Aorta (tissue), 5 donors: ENCODE measurements at regions not wholly inside any gene's neighbourhood (a gene's known extent, or its start where the extent isn't known, plus 50 kb on each side); places are given as distances from the start of the nearest gene placed in this dataset.

Source experiments
- ATAC-seq: fragments of 200-7000 bp; cut with Tn5 transposase; one replicate; pipeline ENCODE4 v1.9.1; 2022; ENCODE audit warnings: moderate library complexity; ENCODE audit not compliant: low FRiP score
- DNase-seq, 2 donors: peaks; one replicate each; pipeline ENCODE4 v3.0.0-alpha.2; 2020
- H3K27ac ChIP-seq, 2 donors: one replicate each; pipeline ENCODE4 v1.5.1; 2013; ENCODE audit warnings: low read length in 2 of 2, mild to moderate bottlenecking in 2 of 2, moderate library complexity in 2 of 2, control low read depth in 1 of 2, inconsistent platforms in 1 of 2, low read depth in 1 of 2
- H3K27me3 ChIP-seq, 2 donors: one replicate each; pipeline ENCODE4 v1.6.1; 2013; ENCODE audit warnings: control low read depth in 1 of 2, low read length in 1 of 2, mild to moderate bottlenecking in 1 of 2, moderate library complexity in 1 of 2; ENCODE audit not compliant: insufficient read depth in 2 of 2, control insufficient read depth in 1 of 2
- H3K36me3 ChIP-seq, 2 donors: one replicate each; pipeline ENCODE4 v1.6.1; 2013; ENCODE audit warnings: control low read depth in 1 of 2, low read length in 1 of 2, mild to moderate bottlenecking in 1 of 2; ENCODE audit not compliant: insufficient read depth in 2 of 2, control insufficient read depth in 1 of 2
- H3K4me1 ChIP-seq, 2 donors: one replicate each; pipeline ENCODE4 v1.6.1; 2013; ENCODE audit warnings: low read length in 2 of 2, control low read depth in 1 of 2, mild to moderate bottlenecking in 1 of 2, moderate library complexity in 1 of 2; ENCODE audit not compliant: insufficient read depth in 2 of 2, control insufficient read depth in 1 of 2
- H3K4me3 ChIP-seq, 2 donors: one replicate each; pipeline ENCODE4 v1.5.1; 2013; ENCODE audit warnings: low read length in 2 of 2, control low read depth in 1 of 2, mild to moderate bottlenecking in 1 of 2
- H3K9me3 ChIP-seq: one replicate; pipeline ENCODE4 v1.6.1; 2013; ENCODE audit warnings: mild to moderate bottlenecking, low read length; ENCODE audit not compliant: control insufficient read depth
- WGBS, 2 donors: extraction: QIAGEN DNeasy Blood & Tissue Kit; methylation state at CpG; one replicate each; pipeline ENCODE4 v1.1.7; 2013; 5-methylcytosine and 5-hydroxymethylcytosine counted together
- intact Hi-C, 2 donors: fragments of 100-400 bp; cut with DNase I; formaldehyde crosslinking; loops; one replicate each; pipeline versions ENCODE4 v1.14.2 to v1.15.0; 2022
- donor health status: healthy with polysubstance abuse.
- donor health status: Bipolar disorder and iron deficiency.
- donor health status: DM: no; HTN: no; CAD: no.
- donor health status: DM: no; HTN: no; CAD: no.
- donor health status: DM: yes; HTN: yes; CAD: no.

GRCh38 chr11:119943298-119943655 lies 194.6 kb downstream of the TRIM29 start:
- no peak for ATAC-seq
- Histone ChIP-seq H3K36me3 (no peaks in the 10 kb centered on the region), H3K27me3 (no peaks in the 10 kb centered on the region), H3K27ac (no peak overlapping the region), H3K4me1 (no peaks in the 10 kb centered on the region), H3K9me3 (no peaks in the 10 kb centered on the region), H3K4me3 (no peak overlapping the region)
- WGBS, 2 donors, result 70 to 79% methylated on average over 5 of the region's 5 CpGs
- intact Hi-C loops, result no loop called here
- DNase-seq, result no peak

- H3K9me3 ChIP-seq, result no peaks in the 10 kb centered on the region
- no peaks in the 10 kb centered on the region for H3K27me3 ChIP-seq
- no peaks in the 10 kb centered on the region for H3K4me1 ChIP-seq
- no peak for DNase-seq
- intact Hi-C loops, result no loop called here
- no peak for ATAC-seq
- H3K36me3 ChIP-seq, result no peaks in the 10 kb centered on the region
- 86 to 88% methylated on average over 7 of the region's 7 CpGs for whole genome bisulfite sequencing, 2 donors
- H3K4me3 ChIP-seq, result no peak overlapping the region
- H3K27ac ChIP-seq, result no peak overlapping the region
These were observed 195.2 kb downstream of the TRIM29 start for GRCh38 chr11:119942583-119943297.

- no peaks in the 10 kb centered on the region for H3K4me1 ChIP-seq
- no peaks in the 10 kb centered on the region for H3K9me3 ChIP-seq
- no peak overlapping the region for H3K27ac ChIP-seq
- DNase-seq (no peak), ATAC-seq (no peak)
- H3K4me3 ChIP-seq, result no peak overlapping the region
- H3K36me3 ChIP-seq, result no peaks in the 10 kb centered on the region
- H3K27me3 ChIP-seq, result no peaks in the 10 kb centered on the region
- 64 to 70% methylated on average over 16 of the region's 16 CpGs for WGBS, 2 donors
- intact Hi-C loops, result no loop called here
These were observed 196.1 kb downstream of the TRIM29 start for GRCh38 chr11:119941636-119942411.

- no peaks in the 10 kb centered on the region for H3K4me1 ChIP-seq
- 89% methylated on average over 6 of the region's 6 CpGs for WGBS, 2 donors
- no peak overlapping the region for H3K27ac ChIP-seq
- H3K4me3 ChIP-seq, result no peak overlapping the region
- no peaks in the 10 kb centered on the region for H3K27me3 ChIP-seq
- DNase-seq (no peak), ATAC-seq (no peak)
- intact Hi-C loops, result no loop called here
- H3K36me3 ChIP-seq, result no peaks in the 10 kb centered on the region
- no peaks in the 10 kb centered on the region for H3K9me3 ChIP-seq
These were observed 196.7 kb downstream of the TRIM29 start for GRCh38 chr11:119941171-119941570.

- no peak overlapping the region for H3K27ac ChIP-seq
- no peaks in the 10 kb centered on the region for H3K36me3 ChIP-seq
- DNase-seq, result no peak
- H3K27me3 ChIP-seq, result no peaks in the 10 kb centered on the region
- no peak for ATAC-seq
- no peaks in the 10 kb centered on the region for H3K9me3 ChIP-seq
- WGBS, 2 donors, result 87 to 88% methylated on average over 7 of the region's 7 CpGs
- no peaks in the 10 kb centered on the region for H3K4me1 ChIP-seq
- intact Hi-C loops, result no loop called here
- H3K4me3 ChIP-seq, result no peak overlapping the region
These were observed 197.4 kb downstream of the TRIM29 start for GRCh38 chr11:119940401-119940976.

- no peak overlapping the region for H3K4me3 ChIP-seq
- ATAC-seq, result no peak
- no peak for DNase-seq
- H3K4me1 ChIP-seq, result no peaks in the 10 kb centered on the region
- no peaks in the 10 kb centered on the region for H3K36me3 ChIP-seq
- no peaks in the 10 kb centered on the region for H3K9me3 ChIP-seq
- WGBS, 2 donors, result 80 to 86% methylated on average over 4 of the region's 4 CpGs
- intact Hi-C loops, result no loop called here
- no peaks in the 10 kb centered on the region for H3K27me3 ChIP-seq
- H3K27ac ChIP-seq, result no peak overlapping the region
These were observed 200.5 kb downstream of the TRIM29 start for GRCh38 chr11:119937412-119937811.

GRCh38 chr11:119936426-119936825 lies 201.5 kb downstream of the TRIM29 start:
- DNase-seq (no peak), ATAC-seq (no peak)
- H3K4me3 ChIP-seq, result no peak overlapping the region
- WGBS, 2 donors, result 76 to 77% methylated on average over 5 of the region's 5 CpGs
- no peaks in the 10 kb centered on the region for H3K4me1 ChIP-seq
- H3K27me3 ChIP-seq, result no peaks in the 10 kb centered on the region
- no peak overlapping the region for H3K27ac ChIP-seq
- H3K9me3 ChIP-seq, result no peaks in the 10 kb centered on the region
- H3K36me3 ChIP-seq, result no peaks in the 10 kb centered on the region
- intact Hi-C loops, result no loop called here

GRCh38 chr11:119935349-119935925 lies 202.5 kb downstream of the TRIM29 start:
- no peaks in the 10 kb centered on the region for H3K36me3 ChIP-seq
- no peaks in the 10 kb centered on the region for H3K9me3 ChIP-seq
- no peak overlapping the region for H3K4me3 ChIP-seq
- no peak for DNase-seq
- H3K27me3 ChIP-seq, result no peaks in the 10 kb centered on the region
- H3K4me1 ChIP-seq, result no peaks in the 10 kb centered on the region
- WGBS, 2 donors, result 62 to 63% methylated on average over 7 of the region's 7 CpGs
- intact Hi-C loops, result no loop called here
- H3K27ac ChIP-seq, result no peak overlapping the region
- ATAC-seq, result no peak
